PC-3 (cell line): ENCODE measurements at regions not wholly inside any gene's neighbourhood (a gene's known extent, or its start where the extent isn't known, plus 50 kb on each side); places are given as distances from the start of the nearest gene placed in this dataset.
A peak's percentile ranks its signal among the peaks of the same experiment; 100 is the strongest.

Source experiments
- ATAC-seq: fragments of 200-7000 bp; cut with Tn5 transposase; 2 replicates; pipeline ENCODE4 v1.9.1; 2020; ENCODE audit warnings: mild to moderate bottlenecking, moderate library complexity
- BruUV-seq: library from RNA; stranded (reverse); fragments of 400-500 nt; replicated peaks from 2 replicates; lab custom pipeline; 2021; lab: Mats Ljungman, UMichigan
- CTCF ChIA-PET: fragments of 300-600 bp; sonication (Branson Sonifier 250); formaldehyde crosslinking; loops from one replicate; lab custom pipeline; 2022; ENCODE audit warnings: antibody characterized with exemption; lab: Charles Lee
- POLR2A ChIA-PET: fragments of 300-600 bp; sonication (Branson Sonifier 250); formaldehyde crosslinking; loops from one replicate; lab custom pipeline; 2022; ENCODE audit warnings: antibody characterized with exemption; ENCODE audit not compliant: unreplicated experiment; lab: Charles Lee
- DNase-seq: peaks from one replicate; pipeline ENCODE4 v3.0.0-alpha.2; 2015
- H2AFZ ChIP-seq: fragments of 300-600 bp; sonication (generic); 2 replicates; pipeline ENCODE4 v1.6.0; 2016; ENCODE audit warnings: antibody characterized with exemption, low read length
- H3F3A ChIP-seq: fragments of 300-600 bp; sonication (generic); one replicate; pipeline ENCODE4 v1.6.0; 2017; ENCODE audit warnings: antibody characterized with exemption, low read length, control low read depth, mild to moderate bottlenecking; ENCODE audit not compliant: unreplicated experiment
- H3K27ac ChIP-seq: fragments of 300-600 bp; sonication (generic); 2 replicates; pipeline ENCODE4 v1.5.1; 2016; ENCODE audit warnings: mild to moderate bottlenecking, low read length
- H3K27me3 ChIP-seq: fragments of 300-600 bp; sonication (generic); 2 replicates; pipeline ENCODE4 v1.6.1; 2016; ENCODE audit warnings: low read length, mixed read lengths
- H3K36me3 ChIP-seq: fragments of 300-600 bp; sonication (generic); 2 replicates; pipeline ENCODE4 v1.6.1; 2016; ENCODE audit warnings: low read depth, mixed run types, low read length, mixed read lengths
- H3K4me1 ChIP-seq: fragments of 300-600 bp; sonication (generic); 2 replicates; pipeline ENCODE4 v1.5.1; 2016; ENCODE audit warnings: low read length; ENCODE audit not compliant: insufficient read depth
- H3K4me2 ChIP-seq: fragments of 300-600 bp; sonication (generic); 2 replicates; pipeline ENCODE4 v1.6.0; 2016; ENCODE audit warnings: low read length
- H3K4me3 ChIP-seq: fragments of 300-600 bp; sonication (generic); 2 replicates; pipeline ENCODE4 v1.5.1; 2016; ENCODE audit warnings: mild to moderate bottlenecking, low read length, mixed read lengths
- H3K79me2 ChIP-seq: fragments of 300-600 bp; sonication (generic); 2 replicates; pipeline ENCODE4 v1.6.1; 2017; ENCODE audit warnings: low read length, mixed read lengths
- H3K9ac ChIP-seq: fragments of 300-600 bp; sonication (generic); 2 replicates; pipeline ENCODE4 v1.6.0; 2016; ENCODE audit warnings: mild to moderate bottlenecking, low read length
- H3K9me2 ChIP-seq: fragments of 300-600 bp; sonication (generic); replicated peaks from 2 replicates; pipeline ENCODE4 v1.6.1; 2016; ENCODE audit warnings: mixed run types, low read length, mixed read lengths
- H3K9me3 ChIP-seq: fragments of 300-600 bp; sonication (generic); 2 replicates; pipeline ENCODE4 v1.6.1; 2016; ENCODE audit warnings: low read length, mixed read lengths
- H4K20me1 ChIP-seq: fragments of 300-600 bp; sonication (generic); 2 replicates; pipeline ENCODE4 v1.6.1; 2016; ENCODE audit warnings: low read length, mixed read lengths
- EZH2 ChIP-seq: fragments of 300-600 bp; sonication (generic); IDR thresholded peaks from one replicate; pipeline ENCODE4 v1.6.1; 2017; ENCODE audit warnings: antibody characterized with exemption, mild to moderate bottlenecking, low read length; ENCODE audit not compliant: unreplicated experiment
- EZH2phosphoT487 ChIP-seq: fragments of 300-600 bp; sonication (generic); IDR thresholded peaks from 2 replicates; pipeline ENCODE4 v1.6.1; 2018; ENCODE audit warnings: mild to moderate bottlenecking, antibody characterized with exemption, low read length, borderline replicate concordance
- intact Hi-C: fragments of 100-400 bp; cut with micrococcal nuclease; formaldehyde crosslinking; loops from 2 replicates; pipeline ENCODE4 v1.9.0; 2023
- TF ChIP-seq, protein P1 (sequence below): fragments of 300-600 bp; sonication (generic); conservative IDR thresholded peaks from 2 replicates; pipeline ENCODE4 v1.5.1; 2017; ENCODE audit warnings: antibody characterized with exemption, low read depth, mild to moderate bottlenecking, low read length

GRCh38 chr7:115137816-115138215 lies 215.9 kb downstream of the MDFIC start:
- no peaks in the 10 kb centered on the region for H3K79me2 ChIP-seq
- no peak overlapping the region for H3K27ac ChIP-seq
- TF ChIP-seq, protein P1, sequence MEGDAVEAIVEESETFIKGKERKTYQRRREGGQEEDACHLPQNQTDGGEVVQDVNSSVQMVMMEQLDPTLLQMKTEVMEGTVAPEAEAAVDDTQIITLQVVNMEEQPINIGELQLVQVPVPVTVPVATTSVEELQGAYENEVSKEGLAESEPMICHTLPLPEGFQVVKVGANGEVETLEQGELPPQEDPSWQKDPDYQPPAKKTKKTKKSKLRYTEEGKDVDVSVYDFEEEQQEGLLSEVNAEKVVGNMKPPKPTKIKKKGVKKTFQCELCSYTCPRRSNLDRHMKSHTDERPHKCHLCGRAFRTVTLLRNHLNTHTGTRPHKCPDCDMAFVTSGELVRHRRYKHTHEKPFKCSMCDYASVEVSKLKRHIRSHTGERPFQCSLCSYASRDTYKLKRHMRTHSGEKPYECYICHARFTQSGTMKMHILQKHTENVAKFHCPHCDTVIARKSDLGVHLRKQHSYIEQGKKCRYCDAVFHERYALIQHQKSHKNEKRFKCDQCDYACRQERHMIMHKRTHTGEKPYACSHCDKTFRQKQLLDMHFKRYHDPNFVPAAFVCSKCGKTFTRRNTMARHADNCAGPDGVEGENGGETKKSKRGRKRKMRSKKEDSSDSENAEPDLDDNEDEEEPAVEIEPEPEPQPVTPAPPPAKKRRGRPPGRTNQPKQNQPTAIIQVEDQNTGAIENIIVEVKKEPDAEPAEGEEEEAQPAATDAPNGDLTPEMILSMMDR = no peak
- TF ChIP-seq EZH2 (no peak), EZH2phosphoT487 (no peak)
- peaks cover 29% of the 10 kb centered on the region for H3K4me1 ChIP-seq
- no peak for ATAC-seq
- H3K9ac ChIP-seq = no peak overlapping the region
- H3K9me3 ChIP-seq = no peaks in the 10 kb centered on the region
- H3K4me2 ChIP-seq = no peak overlapping the region
- ChIA-PET CTCF (no interaction called here), POLR2A (no interaction called here)
- no peak overlapping the region for H3K4me3 ChIP-seq
- no peak for DNase-seq
- intact Hi-C loops = loop anchor here (5.0 to 10.0 kb wide), 5 partner anchors 79 to 539 kb away; partner anchors contain the start of gene MDFIC
- no TSS peak for BruUV-seq
- H3K27me3 ChIP-seq = no peaks in the 10 kb centered on the region
- H2AFZ ChIP-seq = no peak overlapping the region
- H3K9me2 ChIP-seq = no peaks in the 10 kb centered on the region
- peaks cover 6% of the 10 kb centered on the region for H3F3A ChIP-seq
- no peaks in the 10 kb centered on the region for H3K36me3 ChIP-seq
- H4K20me1 ChIP-seq = no peaks in the 10 kb centered on the region

GRCh38 chr7:115136796-115137443 lies 215.0 kb downstream of the MDFIC start:
- Histone ChIP-seq H3K27me3 (no peaks in the 10 kb centered on the region), H3K36me3 (no peaks in the 10 kb centered on the region), H3K9ac (no peak overlapping the region), H3K27ac (peak overlapping the region; percentile 85), H2AFZ (no peak overlapping the region), H4K20me1 (no peaks in the 10 kb centered on the region), H3K4me3 (no peak overlapping the region), H3F3A (peaks cover 6% of the 10 kb centered on the region), H3K4me2 (peak overlapping the region; percentile 51; the same call in 1 of the 2 replicates), H3K4me1 (peaks cover 29% of the 10 kb centered on the region), H3K9me2 (no peaks in the 10 kb centered on the region), H3K9me3 (no peaks in the 10 kb centered on the region), H3K79me2 (no peaks in the 10 kb centered on the region)
- BruUV-seq = no TSS peak
- DNase-seq (peak; percentile 19), ATAC-seq (no peak)
- intact Hi-C loops = loop anchor here (5.0 to 10.0 kb wide), 5 partner anchors 80 to 540 kb away; partner anchors contain the start of gene MDFIC
- TF ChIP-seq EZH2phosphoT487 (no peak), EZH2 (no peak)
- TF ChIP-seq, protein P1 = no peak
- ChIA-PET CTCF (no interaction called here), POLR2A (no interaction called here)

GRCh38 chr7:115135769-115136410 lies 214.0 kb downstream of the MDFIC start:
- POLR2A ChIA-PET = interaction anchor here (0.6 kb wide), 1 partner anchor 216 kb away, joined by 3 read pairs; no protein-coding TSS in a partner anchor
- H3K27me3 ChIP-seq = no peaks in the 10 kb centered on the region
- peak overlapping the region; percentile 51 for H3K4me2 ChIP-seq
- TF ChIP-seq EZH2 (no peak), EZH2phosphoT487 (no peak)
- TF ChIP-seq, protein P1 = no peak
- intact Hi-C loops = loop anchor here (1.0 to 10.0 kb wide), 7 partner anchors 81 to 541 kb away; partner anchors contain the start of gene MDFIC
- H3K4me3 ChIP-seq = peak overlapping the region; percentile 30
- DNase-seq = peak; percentile 80
- no peaks in the 10 kb centered on the region for H3K79me2 ChIP-seq
- no peaks in the 10 kb centered on the region for H3K9me2 ChIP-seq
- peak; percentile 83 for ATAC-seq
- H2AFZ ChIP-seq = no peak overlapping the region
- peaks cover 29% of the 10 kb centered on the region for H3K4me1 ChIP-seq
- peak overlapping the region; percentile 85 for H3K27ac ChIP-seq
- CTCF ChIA-PET = no interaction called here
- H3F3A ChIP-seq = peaks cover 6% of the 10 kb centered on the region
- H3K9me3 ChIP-seq = no peaks in the 10 kb centered on the region
- H3K36me3 ChIP-seq = no peaks in the 10 kb centered on the region
- peak overlapping the region; percentile 49 for H3K9ac ChIP-seq
- no peaks in the 10 kb centered on the region for H4K20me1 ChIP-seq
- no TSS peak for BruUV-seq
